GM21360 (cell line): ENCODE measurements at regions not wholly inside any gene's neighbourhood (a gene's known extent, or its start where the extent isn't known, plus 50 kb on each side); places are given as distances from the start of the nearest gene placed in this dataset.

Experiments
- ATAC-seq: cut with Tn5 transposase; IDR thresholded peaks from one replicate; pipeline ENCODE4 v1.9.1; 2021; ENCODE audit warnings: mild to moderate bottlenecking, moderate library complexity; ENCODE audit not compliant: unreplicated experiment

DNA sequence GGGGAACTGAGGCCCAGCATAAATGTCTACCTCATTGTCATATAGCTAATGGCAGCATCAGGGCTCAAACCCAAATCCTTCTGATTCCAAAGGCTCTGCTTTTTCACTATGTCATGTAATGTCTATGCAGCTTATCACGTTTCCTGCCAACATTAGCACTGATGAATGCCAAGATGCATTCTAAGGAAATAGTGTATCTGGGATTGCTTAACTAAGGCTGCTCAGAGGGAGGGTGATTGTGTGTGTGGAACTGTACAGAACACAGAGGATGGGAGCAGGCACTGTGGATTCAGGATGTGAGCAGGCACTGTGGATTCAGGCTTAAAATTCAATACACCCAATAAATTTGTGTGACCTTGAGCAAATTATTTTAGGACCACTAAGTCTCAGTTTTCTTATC is 456.4 kb upstream of the DEPDC1 start:
- ATAC-seq: no peak

DNA sequence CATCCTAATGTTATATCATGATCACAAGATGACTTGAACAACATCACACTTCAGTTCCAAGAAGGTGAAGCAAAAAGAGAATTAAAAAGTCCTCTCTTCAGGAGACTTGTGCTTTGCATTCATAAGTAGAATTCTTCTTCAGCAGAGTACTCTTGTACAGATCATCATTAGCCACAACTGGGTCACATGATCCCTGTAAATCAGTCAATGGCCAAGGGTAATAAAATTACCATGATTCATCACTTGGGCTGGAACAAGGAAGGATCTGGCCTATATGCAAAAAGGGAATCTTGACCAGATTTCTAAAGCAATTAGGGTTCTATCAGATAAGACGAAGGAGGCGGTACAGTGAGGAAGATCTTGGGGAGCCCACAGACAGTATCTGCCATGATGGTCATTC is 458.0 kb upstream of the DEPDC1 start:
- no peak for ATAC-seq

DNA sequence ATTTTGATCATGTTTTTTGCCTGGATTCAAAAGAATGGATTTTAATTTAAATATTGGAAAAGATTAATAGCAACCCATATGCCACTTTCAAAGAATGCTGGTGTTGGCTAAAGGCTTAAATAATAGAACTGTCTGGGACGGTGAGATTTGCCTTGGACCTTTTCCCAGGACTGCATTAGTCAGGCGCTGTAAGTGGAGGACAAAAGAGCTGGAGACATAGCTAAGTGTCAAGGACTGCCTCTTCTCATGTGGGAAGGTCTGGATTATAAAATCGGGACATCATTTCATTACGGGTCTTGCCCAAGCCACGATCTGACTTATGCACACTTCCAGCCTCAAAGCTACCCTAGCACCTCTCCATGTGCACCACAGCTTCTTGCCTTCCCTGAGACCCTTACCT is 458.5 kb upstream of the DEPDC1 start:
- no peak for ATAC-seq

DNA sequence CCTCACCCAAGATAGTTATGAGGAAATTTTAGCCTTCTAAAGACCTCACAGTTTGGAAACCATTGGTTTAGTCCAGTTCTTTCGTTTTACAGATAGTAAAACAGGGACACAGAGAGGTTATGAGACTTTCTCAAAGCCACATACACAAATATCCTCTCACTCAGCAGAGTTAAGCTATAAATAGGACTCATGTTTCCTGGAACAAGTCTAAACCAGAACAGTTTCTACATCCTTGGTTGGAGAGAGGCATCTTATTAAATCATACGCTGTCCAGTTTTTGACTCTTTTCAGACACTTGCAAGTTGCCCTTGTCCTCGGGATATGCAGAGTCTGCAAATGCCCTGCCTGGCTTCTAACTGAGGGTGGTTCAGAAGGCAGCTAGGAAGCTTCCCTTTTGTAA is 462.1 kb upstream of the DEPDC1 start:
- no peak for ATAC-seq

DNA sequence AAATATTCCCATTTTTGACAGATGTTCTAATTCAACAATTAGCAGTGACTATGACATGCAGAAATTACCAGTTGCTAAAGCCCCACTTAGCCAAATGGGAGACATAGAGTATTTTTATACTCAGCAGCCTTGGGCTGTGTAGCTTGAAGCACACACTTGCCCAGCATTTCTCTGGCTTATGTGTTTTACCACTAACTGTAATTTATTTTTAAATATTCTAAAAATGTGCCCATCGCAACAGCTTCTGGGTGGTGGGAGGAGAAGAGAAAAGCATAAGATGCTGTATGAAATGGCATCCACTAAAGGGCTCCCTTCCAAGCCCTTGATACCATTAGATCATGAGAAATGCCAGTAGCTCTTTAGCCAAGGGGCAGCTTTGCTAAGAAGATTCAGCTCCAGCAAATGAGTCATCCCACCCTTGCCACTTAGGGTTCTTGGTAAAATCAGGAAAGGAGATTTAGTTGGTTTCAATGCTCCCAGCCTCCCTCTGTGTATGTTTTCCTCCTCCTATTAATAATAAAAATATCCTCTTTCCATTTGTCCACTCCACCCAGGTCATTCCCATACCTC is 462.7 kb upstream of the DEPDC1 start:
- no peak for ATAC-seq

DNA sequence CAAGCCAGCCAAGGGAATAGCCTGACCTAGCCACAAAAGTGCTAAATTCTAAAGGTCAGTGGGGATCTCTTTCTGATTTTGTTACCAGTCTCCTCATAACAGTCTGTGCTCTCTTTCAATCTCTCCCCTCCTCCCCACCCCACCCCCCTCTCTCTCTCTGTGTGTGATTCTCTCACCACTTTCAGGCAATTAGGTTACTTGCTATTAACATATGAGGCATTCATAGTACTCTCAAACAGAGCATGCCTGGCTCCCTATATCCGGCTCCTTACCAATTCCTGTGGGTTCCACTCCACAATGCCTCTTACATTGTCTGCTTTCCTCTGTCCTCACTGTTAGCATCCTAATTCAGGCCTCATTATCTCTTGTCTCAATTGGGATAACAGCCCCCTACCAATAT is 464.3 kb upstream of the DEPDC1 start:
- ATAC-seq: no peak

DNA sequence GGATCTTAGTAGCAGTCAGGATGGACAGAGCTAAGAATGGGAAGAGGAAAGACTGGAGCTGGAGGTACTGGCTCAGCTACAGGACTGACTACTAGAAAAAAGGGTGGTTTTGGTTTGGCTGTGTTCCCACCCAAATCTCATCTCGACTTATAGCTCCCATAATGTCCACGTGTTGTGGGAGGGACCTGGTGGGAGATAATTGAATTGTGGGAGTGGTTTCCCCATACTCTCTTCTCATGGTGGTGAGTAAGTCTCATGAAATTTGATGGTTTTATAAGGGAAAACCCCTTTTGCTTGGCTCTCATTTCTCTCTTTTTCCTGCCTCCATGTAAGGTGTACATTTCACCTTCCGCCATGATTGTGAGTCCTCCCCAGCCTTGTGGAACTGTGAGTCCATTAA is 466.5 kb upstream of the DEPDC1 start:
- no peak for ATAC-seq

DNA sequence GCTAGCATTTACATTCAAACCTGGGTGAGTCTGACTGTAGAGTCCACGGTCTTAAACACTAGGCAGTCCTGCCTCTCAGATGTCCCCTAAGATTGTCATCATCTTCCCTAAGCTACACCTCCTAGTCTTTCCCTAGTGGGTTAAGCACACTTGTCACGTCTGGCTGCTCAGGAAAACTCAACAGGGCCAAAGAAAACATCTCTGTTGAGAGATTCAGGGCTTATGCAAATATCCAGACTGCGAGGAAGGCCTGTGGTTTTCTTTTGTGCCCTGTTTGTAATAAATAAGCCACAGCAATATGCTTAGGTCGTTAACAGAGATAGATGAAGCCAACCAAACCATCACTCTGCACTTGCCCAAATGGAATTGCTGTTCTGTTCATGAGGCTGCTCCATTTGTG is 472.6 kb upstream of the DEPDC1 start:
- ATAC-seq: no peak

DNA sequence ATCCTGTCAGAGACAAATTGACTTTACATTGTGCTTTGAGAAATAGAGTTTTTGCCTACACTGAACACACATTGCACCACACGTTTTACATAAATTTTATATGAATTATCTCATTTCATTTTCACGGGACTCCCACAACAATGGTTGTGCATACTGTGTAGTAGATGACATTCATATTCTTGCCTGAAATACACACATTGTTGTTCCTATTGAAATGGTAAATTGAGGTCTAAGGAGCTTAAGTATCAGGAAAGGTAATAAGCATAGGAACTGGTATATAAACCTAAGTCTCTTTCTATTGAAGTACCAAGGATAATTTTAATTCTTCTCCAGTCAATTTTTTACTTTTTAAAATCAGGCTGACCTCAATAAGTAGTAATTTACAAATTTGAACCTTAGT is 473.7 kb upstream of the DEPDC1 start:
- ATAC-seq: no peak

DNA sequence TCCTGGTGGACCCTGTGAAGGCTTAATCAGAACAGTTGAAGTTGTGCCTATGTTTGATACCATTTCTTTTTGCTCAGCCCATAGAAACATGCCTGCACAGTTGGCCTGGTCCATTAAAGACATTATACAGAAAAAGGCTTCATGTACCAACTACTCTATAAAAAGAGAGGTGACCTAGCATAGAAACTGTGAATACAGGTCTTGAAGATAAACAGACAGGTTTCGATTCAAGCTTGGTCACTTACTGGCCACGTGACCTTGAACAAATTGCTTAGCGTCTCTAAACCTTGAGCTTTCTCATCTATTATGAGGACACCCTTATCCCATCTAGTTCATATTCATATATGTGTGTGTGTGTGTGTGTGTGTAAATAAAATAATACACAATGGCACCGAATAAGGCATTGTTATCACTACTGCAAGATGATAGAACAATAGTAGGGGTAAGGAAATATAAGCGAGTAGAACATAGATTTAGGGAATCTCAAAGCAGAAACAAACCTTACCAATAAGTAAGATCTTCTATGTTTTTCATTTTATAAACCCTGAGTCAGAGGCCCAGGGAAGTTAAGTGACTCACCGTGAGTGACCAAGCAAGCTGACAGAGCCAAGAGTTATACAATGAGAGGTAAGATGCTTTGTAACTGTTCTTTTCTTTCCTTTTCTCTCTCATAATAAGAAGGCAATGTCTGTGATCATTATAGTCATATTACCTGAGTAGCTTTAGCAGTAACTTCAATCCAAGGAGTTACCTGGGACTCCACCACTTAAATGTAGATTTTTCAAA is 476.8 kb upstream of the DEPDC1 start:
- ATAC-seq: no peak

DNA sequence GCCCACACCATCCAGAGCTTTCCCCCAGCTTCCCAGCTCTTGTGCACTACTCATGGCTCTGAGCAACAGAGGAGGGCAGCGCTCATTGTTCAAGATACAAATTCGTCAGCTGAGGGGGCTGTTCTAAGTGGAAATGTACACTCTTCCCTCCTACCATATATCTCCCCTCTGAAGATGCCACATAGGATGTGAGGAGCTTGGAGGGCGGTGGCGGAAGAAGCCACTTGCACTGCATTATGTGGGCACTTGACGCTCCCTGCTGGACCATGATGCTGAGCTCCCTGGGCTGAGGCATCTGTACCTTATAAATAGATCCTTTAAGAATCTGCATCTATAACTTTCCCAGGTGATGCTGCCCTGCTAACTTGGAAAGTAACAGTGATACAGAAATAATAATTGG is 477.6 kb upstream of the DEPDC1 start:
- no peak for ATAC-seq

DNA sequence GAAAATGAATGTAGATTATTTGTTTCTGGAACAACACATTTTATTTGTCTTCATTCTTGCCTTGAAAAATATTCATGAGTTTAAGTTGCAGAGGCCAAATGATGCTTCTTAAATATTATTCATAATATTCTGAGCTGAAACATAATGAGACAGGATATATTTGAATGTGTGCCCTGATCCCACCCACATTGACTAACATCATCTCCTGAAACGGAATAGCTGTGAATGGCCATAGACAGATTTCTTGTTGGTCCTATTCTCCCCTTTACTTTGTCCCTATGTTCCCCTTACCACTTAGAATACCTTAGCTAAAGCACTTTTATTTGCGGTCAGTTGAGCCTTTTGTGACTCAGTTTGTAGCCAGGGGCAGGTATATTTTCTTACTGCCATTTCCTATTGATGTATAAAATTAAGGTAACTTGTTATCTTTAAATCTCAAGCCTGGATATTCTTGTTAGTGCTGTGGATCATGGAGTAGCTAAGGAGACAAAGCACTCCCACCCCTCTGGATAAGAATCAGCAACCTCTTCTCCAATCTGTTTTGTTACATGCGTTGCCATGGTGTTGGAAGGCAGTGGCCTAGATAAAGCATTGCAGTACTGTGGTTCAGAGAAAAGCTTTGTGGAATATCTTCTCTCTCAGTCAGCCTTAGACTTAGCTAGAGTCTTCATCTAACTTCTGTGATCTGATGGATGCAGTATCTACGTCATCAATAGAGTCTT is 478.5 kb upstream of the DEPDC1 start:
- ATAC-seq: no peak

DNA sequence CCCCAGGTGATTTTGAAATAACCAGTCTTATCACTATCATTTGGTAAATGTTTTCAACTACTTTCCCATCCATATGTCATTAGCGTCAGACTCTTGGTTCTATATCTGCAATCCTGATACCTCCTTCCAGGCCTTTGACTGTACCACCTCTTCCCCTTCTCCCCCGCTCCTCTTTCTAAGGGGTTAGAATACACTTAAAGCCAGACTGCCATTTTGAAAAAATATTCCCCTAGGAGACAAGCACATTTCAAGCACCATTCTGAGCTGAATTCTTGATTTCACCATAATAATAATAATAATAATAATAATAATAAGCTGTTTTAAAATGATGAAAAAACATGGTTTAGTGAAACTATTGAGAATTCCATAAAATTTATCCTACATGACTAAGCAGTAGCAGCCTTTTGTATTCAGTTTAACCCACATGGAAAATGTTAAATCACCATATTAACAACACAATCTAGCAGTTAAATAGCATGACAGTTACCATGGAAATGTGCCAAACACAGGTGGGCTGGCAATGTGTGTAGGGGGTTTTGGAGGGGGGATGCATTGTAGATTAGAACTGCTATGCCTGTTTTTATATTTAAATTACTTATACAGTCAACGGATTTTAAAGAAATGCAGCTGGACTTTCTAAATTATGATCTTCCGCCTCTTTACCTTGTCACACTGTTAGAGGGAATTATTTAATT is 480.2 kb upstream of the DEPDC1 start:
- ATAC-seq: no peak

DNA sequence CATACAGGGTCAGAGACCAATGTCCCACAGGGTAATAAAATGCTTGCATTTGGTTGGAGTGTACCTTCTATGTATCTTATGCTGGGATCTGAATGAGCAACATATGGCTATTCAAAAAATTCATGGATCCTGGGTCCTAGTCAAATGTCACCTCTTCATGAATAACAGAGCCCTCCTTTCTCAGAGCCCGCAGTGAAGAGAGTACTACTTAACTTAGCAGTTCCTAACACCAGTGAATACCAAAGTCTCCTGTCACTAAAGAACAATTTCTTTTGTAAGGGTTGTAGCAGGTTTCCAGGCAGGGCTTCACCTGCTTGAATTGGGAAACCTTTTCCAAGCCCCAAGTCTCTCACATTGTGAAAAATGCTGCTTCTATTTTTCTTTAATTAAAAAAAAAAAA is 483.0 kb upstream of the DEPDC1 start:
- no peak for ATAC-seq

DNA sequence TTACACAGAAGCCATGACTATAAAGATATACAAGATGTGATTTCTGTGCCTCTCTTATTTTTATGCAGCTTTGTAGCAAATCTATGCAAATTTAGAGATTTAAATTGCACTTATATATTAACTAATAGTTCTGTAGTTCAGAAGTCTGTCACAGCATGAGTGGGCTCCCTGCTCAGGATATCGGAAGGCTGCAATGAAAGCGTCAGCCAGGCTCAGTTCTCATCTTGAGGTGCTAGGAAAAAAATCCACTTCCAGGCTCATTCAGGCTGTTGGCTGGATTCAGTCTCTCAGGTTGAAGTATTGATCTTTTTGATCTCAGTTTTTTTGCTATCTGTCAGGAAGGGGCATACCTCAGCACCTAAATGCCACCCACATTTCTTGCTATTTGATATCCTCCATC is 487.4 kb upstream of the DEPDC1 start:
- ATAC-seq: no peak

DNA sequence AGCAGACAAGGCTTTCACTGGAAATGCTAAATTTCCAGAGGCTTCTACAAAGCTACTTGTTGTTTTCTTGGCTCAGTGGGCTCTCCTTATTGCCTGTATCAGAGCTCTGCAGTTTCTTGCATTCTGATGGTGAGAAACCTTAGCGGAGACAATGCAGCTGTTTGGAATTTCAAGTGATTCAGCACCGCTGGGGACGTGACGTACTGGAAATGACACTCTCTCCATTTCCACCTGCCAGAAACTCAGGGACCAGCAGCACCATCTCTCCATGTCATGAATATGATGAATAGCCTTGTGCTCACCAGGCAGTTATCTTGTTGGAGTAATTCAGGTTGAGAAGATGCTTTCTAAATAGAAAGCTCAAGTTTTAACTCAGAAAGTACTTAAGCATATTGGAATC is 497.2 kb upstream of the DEPDC1 start:
- ATAC-seq: no peak

DNA sequence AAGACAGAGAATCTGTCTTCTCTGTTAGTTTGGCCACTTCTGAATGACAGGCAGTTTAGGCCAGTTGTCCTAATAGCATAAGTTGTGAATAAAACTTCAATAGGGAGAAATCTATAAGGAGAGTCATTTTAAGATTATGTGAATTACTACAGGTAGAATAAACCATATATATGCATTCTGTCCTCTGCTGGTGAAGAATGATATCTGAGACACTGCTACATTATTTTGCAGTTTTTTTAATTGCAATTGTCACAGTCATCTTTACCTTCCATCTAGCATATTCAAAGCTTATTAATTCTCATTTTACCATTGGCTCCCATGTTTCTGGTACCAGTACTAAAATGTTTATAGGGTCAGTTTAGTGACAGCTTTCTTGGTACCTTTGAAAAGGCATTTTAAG is 519.6 kb upstream of the DEPDC1 start:
- ATAC-seq: no peak

DNA sequence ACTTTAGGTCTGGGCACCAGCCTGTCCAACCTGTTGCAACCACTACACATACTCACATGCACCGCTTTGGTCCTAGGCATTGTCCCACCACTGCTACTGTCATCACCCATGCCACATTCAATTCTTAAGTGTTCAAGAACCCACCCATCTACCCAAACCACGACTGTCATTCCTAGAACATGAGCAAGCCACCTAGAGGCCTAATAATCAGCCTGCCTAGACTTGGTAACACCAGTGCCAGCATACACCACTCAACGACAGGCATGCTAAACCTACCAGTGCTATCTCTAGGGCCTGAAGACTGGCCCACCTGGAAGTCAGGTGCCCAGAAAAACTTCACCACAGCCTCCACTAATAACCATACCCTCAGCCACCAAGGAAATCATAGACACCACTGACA is 532.8 kb upstream of the DEPDC1 start:
- no peak for ATAC-seq

DNA sequence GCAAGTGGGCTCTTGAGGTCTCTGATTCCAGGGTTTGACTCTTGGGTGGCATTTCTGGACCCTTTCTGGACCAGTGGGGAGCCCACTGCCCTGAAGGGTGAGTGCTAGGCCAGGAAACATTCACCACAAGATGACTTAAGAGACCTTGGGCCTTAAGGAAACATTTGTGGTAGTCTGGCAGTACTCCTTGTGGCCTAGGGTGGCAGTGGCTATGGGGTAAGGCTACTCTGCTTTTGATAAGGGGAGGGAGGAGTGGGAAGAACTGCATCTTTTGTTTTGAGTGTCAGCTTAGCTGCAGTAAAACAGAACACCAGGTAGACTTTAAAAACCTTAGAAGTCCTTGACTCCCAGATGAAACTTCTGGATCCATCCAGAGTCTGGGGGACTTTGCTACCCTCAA is 529.3 kb upstream of the LRRC7 start:
- no peak for ATAC-seq

DNA sequence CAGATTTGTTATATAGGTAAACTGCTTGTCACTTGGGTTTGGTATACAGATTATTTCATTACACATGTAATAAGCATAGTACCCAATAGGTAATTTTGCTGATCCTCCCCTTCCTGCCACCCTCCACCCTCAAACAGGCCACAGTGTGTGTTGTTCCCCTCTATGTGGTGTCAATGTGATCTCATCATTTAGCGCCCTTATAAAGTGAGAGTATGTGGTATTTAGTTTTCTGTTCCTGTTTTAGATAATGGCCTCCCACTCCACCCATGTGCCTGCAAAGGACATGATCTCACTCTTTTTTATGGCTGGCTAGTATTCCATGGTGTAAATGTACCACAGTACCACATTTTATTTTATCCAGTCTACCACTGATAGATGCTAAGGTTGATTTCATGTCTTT is 522.1 kb upstream of the LRRC7 start:
- no peak for ATAC-seq

DNA sequence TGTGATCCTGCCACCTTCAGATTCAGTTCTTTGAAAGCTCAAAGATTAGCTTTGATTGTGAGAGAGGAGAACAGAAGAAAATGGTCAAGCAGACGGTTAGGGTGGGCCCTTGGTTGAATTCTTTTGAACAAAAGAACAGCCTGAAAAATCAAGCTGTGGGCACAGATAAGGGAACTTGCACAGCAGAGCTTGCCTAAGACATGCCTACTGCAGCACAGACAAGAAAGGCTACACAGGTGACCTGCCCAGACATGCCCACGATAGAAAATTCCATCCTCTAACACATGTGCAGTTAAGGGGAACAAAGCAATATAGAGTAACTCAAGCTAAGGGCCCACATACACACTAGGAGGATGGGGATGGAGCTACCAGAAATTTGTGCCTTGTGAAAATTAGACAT is 512.5 kb upstream of the LRRC7 start:
- no peak for ATAC-seq

DNA sequence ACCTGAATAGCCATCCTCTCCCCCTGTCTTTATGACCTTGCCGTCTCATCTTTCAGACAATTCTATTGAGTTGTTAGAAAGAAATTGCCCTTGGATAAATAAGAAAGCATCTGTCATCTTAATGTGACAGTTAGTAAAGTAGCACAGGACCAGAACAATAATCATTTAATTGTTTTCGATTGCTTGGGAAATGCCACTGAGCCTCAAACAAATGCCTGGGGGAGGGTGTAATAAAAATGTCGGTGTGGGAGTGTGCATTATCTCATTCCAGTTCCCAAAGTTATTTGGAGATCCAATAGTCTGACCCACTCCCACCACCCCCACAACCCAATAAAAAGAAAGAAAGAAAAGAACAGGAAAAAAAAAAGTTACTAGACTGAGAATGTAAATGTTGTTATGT is 509.3 kb upstream of the LRRC7 start:
- ATAC-seq: no peak
